ENCODE measurements at regions not wholly inside any gene's neighbourhood (a gene's known extent, or its start where the extent isn't known, plus 50 kb on each side); places are given as distances from the start of the nearest gene placed in this dataset.

DNA sequence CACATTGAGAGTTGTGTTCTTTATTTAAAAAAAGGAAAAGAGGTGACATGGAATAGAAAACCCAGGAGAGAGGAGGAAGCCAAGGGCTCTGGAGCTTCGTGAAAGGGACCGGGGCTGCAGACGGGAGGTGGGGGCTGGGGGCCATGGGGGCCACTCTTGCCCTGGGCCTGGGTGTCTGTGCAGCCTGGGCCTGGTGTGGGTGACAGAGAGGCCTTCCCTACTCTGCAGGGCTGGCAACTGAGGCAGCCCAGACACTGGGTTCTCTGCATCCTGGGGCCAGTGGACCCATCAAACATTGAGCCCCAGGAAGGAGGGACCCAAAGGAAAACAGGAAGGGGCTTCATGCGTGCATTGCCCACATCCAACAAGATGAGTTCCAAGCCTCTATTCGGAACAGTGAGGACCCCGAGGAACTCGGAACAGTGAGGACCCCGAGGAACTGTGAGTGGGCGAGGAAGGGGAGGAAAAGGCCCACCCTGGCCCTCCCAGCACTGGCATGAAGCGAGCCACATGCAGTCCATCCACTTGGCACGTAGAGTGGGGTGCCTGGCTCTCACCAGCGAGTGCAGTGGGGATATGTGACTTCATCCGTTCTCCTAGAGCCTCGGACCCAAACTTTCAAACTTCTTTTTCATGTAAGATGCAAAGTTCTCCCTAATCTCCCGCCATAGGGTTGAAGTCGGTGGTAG lies 1121.6 kb downstream of the BRD1 start:
- ATAC-seq (ENCODE audit: poor library complexity): no peak
- DNase-seq: no peak
- intact Hi-C loops (cut with DNase I): no loop called here

DNA sequence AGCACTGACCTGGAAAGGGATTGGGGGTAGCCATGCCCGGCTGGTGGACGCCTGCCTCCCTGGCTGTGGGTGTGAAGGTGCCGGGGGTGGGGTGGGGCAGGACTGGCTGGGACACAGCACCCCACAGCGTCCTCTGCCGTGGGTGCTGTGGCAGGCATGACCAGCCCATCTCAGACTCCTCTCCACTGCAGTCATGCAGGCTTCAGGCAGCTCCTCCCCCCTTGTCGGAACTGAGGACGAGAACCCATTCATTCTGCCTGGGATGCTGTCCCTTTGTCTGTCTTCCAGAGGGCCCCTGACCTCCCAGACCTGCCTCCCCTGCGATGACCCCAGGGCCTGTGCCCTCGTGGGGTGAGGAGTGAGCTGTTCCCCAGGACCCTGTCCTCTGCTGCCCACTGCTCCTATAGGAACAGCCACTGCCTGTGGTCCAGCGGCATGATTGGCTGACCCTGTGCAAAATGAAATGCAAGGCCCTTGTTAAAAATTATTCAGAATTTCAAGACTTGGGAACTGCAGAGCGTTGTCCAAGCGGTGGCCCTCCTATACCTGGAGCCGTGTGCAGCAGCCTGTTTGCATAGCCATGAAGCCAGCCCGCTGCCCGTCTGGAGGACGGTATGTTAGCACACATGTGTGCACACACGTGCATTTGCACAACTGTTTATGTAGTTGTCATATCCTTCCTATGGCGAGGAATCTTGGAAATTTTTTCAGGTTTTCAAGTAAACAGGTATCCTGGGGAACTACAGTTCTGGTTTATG lies 1122.3 kb downstream of the BRD1 start:
- ATAC-seq (ENCODE audit: poor library complexity) (no peak), DNase-seq (peak; percentile 22)
- intact Hi-C loops (cut with DNase I): no loop called here

DNA sequence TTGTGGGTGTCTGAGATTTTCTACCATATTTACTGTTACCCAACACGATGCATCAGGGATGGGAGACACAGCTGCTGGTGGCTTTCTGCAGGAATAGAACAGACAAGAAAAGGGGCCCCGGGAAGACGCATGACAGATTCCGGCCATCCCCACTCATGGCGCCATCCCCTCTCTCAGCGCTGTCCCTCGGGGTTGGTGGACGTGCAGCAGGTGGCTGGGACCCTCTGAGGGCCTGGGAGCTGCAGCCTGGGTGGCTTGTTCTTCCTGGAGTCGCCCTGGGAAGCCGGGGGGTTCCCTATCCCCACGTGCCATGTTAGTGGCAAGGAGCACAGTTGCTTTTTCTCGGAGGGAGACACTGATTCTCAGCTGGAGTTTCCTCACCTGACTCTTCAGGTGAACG lies 1123.3 kb downstream of the BRD1 start:
- ATAC-seq (ENCODE audit: poor library complexity): no peak
- DNase-seq: peak; percentile 27
- intact Hi-C loops (cut with DNase I): no loop called here

DNA sequence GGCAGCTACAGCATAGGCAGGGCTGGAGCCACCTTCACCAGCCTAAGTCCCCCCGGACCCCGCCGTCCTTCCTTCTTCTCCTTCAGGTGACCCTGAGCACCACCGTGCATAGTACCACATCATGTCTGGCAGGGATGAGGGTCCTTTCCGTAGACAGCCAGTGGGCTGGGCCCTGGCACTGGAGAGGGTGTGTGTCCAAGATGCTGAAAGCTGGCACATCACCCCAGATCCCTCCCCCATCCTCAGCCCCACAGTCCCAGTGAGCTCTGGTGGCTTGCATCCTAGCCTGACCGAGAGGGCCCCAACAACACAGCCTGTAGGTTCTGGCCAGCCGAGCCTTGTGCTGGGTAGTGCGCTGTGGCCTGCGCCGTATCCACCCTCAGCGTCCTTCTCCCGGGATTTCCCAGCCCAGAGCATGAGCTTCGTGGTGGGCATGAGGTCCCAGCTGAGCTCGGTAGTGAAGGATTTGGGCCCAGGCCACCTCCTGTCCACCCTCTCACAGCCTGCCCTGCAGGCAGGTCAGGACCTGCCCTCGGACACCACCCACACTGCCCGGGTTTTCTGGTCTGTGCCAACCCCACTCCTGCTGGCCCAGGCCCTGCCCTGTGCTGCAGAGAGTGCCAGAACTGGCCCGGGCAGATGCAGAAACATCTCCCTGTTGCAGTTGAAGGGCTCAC lies 1124.3 kb downstream of the BRD1 start:
- ATAC-seq (ENCODE audit: poor library complexity) (no peak), DNase-seq (peak; percentile 32)
- intact Hi-C loops (cut with DNase I): no loop called here

DNA sequence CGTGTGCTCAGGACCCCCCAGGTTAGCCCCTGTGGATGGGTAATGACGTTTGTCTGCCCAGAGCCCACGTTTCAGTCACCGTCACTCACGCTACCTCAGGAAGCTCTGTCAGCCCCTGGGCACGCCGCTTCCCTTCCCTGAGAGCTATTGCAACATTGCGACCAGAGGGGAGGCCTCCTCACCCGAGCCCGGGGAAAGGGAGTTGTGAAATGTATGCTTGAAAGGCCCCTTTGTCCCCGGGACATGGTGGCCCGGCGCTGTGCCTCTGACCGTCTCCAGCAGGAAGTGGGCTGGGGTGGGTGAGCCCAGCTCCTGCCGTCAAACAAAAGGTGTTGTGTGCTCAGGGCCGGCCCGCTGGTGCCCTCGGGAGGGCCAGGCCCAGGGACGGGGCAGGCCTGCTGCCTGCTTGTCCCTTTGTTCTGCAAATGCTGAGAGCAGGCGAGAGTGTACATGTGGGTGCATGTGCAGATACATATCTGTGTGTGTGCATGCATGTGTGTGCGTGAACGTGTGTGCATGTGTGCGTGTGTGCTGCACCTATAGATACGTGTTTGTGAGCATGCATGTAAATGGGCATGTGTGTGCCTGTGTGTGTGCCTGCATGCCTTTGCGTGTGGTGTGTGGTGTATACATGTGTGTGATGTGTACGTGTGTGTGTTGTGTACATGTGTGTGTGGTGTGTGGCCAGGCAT lies 1125.0 kb downstream of the BRD1 start:
- DNase-seq (peak; percentile 34), ATAC-seq (ENCODE audit: poor library complexity) (no peak)
- intact Hi-C loops (cut with DNase I): no loop called here

DNA sequence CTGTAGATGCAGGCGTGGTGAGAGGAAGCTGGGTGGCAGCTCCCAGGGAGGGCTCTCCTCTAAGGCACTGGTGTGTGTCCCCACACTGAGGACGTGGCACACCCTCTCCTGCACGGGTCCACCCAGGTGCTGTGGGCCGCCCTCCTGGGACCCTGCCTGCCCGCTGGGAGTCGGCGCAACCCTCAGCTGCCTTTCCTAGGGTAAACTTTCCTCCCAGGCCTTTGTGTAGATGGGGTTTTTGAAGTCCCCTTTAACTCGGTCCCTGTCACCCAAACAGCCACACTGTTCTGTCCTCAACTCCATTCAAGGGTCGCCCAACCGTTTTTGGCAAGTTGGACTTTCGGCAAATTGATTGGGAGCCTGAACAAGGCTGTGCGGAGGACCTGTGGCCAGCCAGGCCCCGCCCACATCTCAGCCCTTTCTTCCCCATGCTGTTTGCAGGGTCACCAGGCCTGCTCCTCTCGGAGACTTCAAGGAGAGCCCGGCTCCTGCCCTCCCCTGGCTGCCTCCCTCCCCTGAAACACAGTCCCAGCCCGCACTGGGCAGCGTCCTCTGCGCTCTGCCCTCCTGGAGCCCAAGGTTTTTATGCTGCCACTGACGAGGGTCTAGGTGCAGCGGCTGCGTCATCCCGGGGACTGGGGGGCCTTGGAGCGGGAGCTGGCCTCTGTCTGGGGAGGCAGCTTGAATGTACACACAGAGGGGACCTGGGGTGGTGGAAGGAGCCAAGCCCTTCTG lies 1126.2 kb downstream of the BRD1 start:
- intact Hi-C loops (cut with DNase I): no loop called here
- no peak for ATAC-seq (ENCODE audit: poor library complexity)
- DNase-seq: peak; percentile 24

DNA sequence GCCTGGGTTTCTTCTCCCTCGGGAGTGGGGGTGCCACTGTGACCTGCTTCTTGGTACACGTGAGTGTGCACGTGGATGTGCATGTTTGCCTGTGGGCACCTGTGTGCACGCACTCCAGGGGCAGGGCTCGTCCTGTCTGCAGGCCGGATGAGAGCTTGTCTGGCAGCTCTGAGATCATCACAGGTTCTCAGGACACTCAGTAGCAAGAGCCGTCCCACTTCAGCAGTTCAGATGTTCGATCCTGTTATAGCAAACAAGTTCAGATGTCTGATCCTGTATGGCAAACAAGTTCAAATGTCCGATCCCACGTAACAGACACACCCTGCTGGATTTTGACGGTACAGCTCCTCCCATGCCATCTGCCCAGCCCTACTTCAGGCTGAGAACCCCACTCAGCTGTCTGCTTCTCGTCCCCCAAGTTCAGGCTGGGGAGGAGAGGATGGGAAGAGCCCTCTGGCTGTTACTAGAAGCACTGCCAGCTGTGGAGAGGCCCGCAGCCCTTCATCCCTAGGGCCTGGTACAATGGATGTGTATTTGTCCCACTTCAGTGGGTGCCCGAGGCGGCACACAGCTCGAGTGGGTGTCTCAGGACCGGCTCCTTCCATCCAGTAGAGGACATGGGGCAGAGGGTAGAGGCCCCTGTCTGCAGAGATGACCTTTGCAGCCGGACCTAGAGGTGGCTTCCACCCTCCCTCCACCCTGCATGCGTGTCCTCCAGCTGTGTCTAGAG lies 1126.9 kb downstream of the BRD1 start:
- no peak for ATAC-seq (ENCODE audit: poor library complexity)
- intact Hi-C loops (cut with DNase I): no loop called here
- DNase-seq: peak; percentile 30

DNA sequence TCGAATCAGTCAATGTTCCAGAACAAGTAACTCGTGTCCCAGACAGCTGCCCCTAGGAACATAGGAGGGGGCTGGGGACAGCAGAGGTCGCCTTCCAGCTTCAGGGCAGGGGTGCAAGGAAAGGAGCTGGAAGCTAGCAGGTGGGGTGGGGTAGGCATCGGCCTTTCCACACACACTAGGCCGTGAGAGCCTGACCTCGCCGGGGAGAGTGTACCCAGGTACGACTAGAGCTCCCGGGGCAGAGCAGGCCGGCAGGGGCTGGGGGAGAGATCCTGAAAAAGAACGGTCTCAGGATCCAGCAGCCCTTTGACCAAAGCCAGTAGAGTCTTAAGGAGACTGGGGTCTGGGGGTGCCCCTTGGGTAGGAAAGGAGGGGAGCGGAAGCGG lies 1127.5 kb downstream of the BRD1 start:
- intact Hi-C loops (cut with DNase I): no loop called here
- DNase-seq: no peak
- ATAC-seq (ENCODE audit: poor library complexity): no peak

DNA sequence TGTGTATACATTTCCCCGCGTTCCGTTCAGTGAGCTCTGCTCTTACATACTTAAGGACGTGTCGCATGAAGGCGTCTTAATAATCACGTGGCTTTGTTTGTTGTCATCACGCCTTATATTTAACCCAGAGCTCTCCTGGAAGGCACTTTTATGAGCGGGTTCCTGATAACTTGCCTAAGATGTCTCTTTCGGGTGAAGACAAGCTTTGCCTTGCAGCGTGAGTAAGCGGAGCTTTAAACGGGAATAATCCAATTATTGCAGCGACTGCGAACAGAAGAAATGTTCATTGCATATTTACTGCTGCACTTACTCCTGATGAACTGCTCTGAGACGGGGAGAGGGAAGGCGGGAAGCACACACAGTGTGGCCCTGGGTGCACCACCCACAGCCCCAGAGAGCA lies 1128.2 kb downstream of the BRD1 start:
- DNase-seq: no peak
- intact Hi-C loops (cut with DNase I): no loop called here
- no peak for ATAC-seq (ENCODE audit: poor library complexity)

DNA sequence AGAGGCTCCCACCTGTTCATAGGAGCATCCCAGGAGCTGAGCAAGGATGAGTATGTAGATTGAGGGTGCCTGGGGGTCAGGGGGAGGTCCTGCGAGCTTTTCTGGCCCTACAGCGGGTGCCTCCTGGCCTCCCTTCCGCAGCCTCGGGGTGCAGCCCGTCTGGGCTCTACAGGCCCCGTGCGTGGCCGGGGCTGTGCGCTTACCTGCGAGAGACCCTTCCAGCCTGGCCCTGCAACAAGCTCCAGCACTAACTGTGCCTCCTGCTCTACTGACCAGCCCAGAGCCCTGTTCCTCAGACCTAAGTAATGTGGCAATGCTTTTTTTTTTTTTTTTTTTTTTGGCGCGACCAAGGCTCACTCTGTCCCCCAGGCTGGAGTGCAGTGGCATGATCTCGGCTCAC lies 1129.1 kb downstream of the BRD1 start:
- no peak for ATAC-seq (ENCODE audit: poor library complexity)
- DNase-seq: no peak
- intact Hi-C loops (cut with DNase I): no loop called here

DNA sequence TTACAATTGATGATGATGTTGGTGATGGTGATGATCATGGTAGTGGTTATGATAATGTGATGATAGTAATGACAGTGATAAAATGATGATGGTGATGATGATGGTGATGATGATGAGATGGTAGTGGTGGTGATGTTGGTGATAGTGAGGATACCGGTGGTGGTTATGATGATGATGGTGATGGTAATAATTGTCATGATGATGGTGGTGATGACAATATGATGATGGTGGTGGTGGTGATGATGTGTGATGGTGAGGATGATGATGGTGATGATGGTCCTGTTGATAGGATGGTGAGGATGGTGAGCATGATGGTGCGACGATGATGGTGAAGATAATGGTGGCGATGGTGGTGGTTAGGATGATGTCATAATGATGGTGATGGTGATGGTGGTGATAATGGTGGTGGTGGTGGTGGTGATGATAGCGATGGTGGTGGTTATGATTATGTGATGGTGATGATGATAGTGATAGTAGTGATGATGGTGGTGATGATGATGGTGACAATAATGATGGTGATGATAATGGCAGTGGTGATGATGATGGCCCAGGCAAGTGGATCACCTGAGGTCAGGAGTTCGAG lies 1129.9 kb downstream of the BRD1 start:
- intact Hi-C loops (cut with DNase I): no loop called here
- DNase-seq (no peak), ATAC-seq (ENCODE audit: poor library complexity) (no peak)

DNA sequence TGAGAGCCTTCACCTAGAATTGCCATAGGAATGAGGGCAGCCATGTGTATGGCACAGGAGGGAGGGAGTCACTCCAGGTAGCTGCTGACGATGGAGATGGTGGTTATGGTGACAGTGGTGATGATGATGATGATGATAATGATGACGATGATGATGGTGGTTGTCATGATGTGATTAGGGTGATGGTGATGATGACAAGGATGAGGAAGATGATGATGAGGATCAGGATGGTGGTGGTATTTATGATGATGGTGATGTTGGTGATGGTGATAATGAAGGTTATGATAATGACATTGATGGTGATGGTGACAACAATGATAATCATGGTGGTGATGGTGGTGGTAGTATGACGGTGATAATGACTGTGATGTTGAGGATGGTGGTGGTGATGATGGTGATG lies 1130.5 kb downstream of the BRD1 start:
- intact Hi-C loops (cut with DNase I): no loop called here
- DNase-seq (no peak), ATAC-seq (ENCODE audit: poor library complexity) (no peak)

DNA sequence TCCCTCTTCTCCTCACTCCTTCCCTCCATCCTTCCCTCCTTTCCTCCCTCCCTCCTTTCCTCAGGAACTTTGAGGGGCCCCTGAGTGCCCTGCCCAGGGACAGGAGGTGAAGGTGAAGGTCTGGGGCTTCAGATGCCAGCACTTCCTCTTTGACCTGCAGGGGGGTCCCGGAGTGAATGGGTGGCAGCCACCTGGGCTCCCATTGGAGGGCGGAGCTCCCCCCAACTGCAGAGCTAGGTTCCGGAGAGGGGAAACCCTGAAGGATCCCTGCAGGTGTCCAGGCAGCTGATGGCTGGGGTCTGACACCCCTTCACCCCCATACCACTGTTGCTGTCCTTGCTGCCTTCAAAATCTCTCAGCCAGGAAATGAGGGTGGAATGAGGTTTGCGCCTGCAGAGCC lies 1131.3 kb downstream of the BRD1 start:
- ATAC-seq (ENCODE audit: poor library complexity) (no peak), DNase-seq (no peak)
- intact Hi-C loops (cut with DNase I): no loop called here

DNA sequence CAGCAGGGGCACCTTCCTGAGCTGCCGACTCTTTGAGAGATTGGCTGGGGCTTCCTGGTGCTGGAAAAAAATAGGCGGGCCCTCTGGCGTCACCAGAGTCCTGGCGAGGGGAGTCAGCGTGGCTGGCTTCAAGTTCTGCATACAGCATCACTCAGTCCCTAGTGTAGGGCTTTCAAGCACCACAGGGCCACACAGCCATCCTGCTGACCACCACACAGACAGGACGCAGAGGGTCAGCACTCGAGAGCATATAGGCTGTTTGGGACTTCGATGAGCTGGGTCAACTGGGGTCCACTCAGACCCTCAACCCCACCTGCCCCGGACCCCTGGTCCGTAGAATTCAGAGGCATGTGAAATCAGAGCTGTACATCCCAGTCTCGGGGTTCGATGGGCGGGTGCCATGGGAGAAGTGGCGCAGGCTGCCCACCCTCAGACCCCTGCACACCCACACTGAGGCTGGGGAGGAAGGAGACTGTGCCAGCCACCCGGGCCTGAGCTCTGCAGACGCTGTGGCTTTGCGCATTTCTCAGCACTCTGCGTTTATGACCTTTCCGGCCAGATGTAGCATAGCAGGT lies 1131.9 kb downstream of the BRD1 start:
- ATAC-seq (ENCODE audit: poor library complexity) (no peak), DNase-seq (no peak)
- intact Hi-C loops (cut with DNase I): no loop called here

DNA sequence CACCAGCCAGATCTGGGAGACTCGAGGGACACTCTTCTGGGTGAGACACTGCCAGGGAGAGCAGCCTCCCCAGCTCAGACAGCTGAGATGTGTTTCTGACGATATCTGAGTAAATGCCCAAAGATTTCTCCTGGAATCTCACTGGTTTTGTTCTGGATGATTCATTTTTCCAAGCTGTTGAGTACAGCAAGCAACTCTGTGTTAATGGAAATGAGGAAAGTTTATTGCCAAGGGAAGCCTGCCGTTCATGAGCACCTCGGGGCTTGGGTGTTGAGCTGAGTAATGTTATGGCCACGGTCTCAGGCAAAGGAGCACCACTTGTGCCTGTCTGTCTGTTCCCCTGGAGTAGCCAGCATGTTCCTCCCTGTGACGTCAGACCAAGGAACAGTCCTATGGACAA lies 1132.4 kb downstream of the BRD1 start:
- intact Hi-C loops (cut with DNase I): no loop called here
- DNase-seq: no peak

DNA sequence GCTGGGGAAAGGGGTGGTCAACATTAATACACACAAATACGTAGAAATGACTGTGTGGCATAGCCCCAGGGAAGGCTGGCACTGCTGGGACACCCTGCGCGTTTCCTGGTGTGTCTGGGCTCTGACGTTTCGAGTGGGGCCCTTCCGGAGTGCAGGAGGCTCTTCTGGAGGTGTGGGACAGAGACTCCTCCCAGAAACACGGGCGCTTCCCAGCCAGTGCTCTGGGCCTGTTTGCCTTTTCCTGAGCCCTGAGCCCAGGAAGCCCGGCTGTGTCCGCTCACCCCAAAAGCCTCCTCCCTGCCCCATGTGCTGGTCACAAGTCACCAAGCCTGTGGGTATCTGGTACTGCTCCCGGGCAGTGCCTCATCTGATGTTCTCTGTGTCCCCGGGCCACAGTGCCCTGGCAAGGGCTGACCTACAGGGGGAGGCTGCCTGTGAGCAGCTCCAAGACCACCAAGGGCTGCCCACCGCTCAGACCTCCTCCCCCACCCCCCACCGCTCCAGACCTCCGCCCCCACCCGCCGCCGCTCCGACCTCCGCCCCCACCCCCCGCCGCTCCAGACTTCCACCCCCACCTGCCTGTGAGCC lies 1133.3 kb downstream of the BRD1 start:
- intact Hi-C loops (cut with DNase I): no loop called here
- peak; percentile 27 for DNase-seq
- ATAC-seq (ENCODE audit: poor library complexity): no peak

More for the DNA sequence above, 1132.4 kb downstream of the BRD1 start:
- no peak for ATAC-seq (ENCODE audit: poor library complexity)
